CD4-positive, alpha-beta T cell treated with Interleukin-17A for 1 hour (primary cell): ENCODE measurements at regions not wholly inside any gene's neighbourhood (a gene's known extent, or its start where the extent isn't known, plus 50 kb on each side); places are given as distances from the start of the nearest gene placed in this dataset.

Experiments used
- DNase-seq: peaks from one replicate; pipeline ENCODE4 v3.0.0-alpha.2; 2020

DNA sequence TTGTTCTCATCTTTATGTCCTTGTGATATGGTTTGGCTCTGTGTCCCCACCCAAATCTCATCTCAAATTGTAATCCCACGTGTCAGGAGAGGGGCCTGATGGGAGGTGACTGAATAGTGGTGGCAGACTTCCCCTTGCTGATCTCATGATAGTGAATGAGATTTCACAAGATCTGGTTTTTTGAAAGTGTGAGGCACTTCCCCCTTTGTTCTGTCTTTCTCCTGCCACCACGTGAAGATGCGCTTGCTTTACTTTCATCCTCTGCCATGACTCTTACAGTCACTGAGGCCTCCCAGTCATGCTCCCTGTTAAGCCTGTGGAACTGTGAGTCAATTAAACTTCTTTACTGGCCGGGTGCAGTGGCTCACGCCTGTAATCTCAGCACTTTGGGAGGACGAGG, 161.0 kb downstream of the HERPUD2 start:
- DNase-seq = no peak

DNA sequence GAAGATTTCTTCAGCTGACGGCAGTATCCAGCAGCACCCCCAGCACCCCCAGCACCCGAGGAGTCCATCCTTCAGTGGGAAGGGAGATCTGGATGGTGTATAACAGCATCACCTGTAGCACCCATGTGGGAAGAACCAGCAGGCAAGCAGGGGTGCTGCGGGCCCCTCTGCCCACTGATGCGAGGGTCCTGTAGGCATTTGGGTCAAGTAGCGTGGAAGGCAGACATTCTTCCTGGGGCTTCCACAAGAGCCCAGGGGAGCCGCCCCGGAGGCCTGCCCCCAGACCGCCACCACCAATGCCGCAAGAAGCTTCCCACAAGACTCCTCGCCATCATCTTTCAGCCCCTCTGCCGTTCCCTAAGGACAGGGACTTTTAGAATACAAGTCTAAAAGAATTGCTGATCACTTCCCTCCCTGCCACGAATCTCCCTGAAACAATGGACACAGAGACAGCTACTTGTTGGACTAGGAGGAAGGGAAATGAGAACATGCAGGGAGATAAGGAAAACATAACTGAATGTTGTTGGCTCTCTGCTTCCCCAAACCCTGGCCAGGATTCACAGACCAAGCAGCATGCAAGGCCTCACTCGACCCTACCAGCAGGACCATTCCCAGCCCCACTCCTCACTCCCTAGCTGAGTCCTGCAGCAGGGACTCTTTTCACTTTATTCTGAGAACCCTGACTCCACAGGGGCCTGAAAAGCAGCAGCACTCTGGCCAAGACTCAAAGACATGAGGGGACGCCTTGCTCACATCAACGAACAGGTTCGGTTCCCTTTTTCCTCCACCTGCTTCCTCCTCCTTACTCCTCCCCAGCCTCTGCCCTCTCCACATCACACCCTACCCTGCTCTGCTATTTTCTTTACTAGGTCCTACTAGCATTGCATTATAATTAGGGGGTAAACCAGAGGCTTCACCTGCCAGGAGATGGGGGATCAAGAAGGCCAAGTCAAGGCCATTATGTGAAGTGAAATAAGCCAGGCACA, 164.5 kb downstream of the HERPUD2 start:
- DNase-seq = no peak

DNA sequence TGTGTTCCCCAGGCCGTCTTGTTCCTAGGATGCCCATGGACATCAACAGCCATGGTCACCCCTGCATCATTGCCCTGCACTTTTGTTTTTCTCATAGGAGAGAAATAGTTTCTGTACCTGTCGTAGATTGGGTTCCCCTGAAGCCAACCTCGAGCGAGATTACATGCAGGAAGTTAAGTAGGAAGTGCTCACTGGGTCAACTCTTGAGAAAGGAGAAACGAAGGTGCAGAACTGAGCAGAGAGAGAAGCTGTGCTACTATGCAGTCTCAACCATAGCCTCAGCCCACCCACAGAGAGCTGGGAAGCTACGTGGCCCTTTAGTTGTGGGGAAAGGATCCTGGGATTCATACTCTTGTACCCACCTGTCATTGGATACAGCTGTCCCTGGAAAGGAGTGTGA, 165.2 kb downstream of the HERPUD2 start:
- DNase-seq = no peak

GRCh38 chr7:35528381-35528977, 166.5 kb downstream of the HERPUD2 start:
- no peak for DNase-seq

DNA sequence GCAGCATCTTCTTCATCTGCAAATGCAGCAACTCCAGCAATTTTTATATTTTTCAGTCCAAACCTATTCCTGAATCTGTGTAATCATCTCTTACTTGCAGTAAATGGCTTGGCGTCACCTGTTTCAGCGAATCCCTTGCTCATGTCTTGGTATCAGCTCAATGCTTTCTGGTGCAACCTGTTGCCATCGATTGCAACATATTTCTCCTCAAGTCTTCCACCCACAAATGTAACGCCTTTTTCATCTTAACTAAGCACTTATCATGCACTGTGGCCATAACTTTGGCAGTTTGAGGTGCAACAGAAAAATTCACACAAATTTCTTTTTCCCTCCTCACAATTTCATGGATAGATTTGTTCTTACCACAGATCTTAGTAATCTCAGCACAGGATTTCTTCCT, 168.3 kb downstream of the HERPUD2 start:
- no peak for DNase-seq

- no peak for DNase-seq
Observed at GRCh38 chr7:35524112-35524804, 170.7 kb downstream of the HERPUD2 start.

DNA sequence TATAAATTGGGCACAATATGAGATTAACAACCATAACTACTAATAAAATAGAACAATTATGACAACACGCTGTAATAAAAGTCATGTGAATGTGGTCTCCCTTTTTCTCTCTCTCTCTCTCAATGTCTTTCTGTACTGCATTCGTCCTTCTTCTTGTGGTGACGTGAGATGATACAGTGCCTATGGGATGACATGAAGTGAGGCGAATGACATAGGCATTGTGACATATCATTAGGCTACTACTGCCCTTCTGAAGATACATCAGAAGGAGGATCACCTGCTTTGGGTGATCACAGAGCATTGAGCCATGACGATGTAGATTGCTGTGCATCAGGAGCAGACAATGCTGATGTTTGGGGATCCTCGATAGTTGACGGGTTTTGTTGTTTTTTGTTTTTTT, 171.6 kb downstream of the HERPUD2 start:
- DNase-seq = no peak

DNA sequence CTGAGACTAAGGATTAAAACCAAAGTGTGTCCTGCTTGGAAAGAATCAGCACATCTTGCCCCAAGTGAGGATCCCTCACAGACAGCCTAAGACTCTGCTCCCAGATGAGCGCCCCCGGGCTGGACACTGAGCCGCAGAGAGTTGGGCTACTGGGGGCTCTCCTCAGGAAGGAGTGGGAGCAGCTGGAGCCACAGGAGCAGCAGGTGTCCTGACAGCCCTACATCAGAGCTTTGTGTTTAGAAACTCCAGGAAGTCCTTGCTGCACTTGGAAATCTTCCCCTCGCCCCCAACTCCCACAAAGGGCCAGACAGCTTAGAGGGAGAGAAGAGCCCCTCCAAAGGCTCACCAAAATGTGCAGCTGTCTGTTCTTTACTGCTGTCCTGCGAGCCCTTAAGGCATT, 172.2 kb downstream of the HERPUD2 start:
- no peak for DNase-seq

GRCh38 chr7:35521941-35522340, 173.0 kb downstream of the HERPUD2 start:
- DNase-seq = no peak

DNA sequence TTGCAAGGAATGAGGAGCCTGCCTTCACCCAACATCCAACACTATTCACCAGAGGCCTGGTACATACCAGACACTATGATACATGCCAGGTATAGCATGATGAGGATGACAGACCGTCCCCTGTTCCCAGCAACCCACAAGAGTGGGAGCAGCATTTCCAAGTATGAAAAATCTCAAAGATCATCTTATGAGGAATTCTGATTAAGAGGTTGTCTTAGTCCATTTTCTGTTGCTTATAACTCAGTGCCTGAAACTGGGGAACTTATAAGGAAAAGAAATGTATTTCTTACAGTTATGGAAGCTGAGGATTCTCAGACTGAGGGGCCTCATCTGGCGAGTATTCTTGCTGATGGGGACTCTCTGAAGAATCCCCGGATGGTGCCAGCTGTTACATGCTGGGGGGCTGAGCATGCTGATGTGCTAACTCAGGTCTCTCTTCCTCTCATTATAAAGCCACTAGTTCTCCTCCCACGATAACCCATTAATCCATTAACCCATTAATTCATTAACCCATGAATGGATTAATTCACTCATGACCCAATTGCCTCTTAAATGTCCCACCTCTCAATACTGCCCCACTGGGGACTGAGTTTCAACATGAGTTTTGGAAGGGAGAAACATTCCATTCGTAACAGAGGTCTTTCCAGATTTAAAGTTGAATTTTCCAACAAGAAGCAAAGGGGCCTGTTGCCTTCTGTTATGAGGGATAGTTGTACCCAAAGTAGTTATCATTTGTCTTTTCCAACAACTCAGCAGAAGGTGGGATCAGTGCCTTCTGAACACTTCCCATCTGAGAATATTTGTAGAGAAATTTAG, 173.9 kb downstream of the HERPUD2 start:
- DNase-seq = no peak

DNA sequence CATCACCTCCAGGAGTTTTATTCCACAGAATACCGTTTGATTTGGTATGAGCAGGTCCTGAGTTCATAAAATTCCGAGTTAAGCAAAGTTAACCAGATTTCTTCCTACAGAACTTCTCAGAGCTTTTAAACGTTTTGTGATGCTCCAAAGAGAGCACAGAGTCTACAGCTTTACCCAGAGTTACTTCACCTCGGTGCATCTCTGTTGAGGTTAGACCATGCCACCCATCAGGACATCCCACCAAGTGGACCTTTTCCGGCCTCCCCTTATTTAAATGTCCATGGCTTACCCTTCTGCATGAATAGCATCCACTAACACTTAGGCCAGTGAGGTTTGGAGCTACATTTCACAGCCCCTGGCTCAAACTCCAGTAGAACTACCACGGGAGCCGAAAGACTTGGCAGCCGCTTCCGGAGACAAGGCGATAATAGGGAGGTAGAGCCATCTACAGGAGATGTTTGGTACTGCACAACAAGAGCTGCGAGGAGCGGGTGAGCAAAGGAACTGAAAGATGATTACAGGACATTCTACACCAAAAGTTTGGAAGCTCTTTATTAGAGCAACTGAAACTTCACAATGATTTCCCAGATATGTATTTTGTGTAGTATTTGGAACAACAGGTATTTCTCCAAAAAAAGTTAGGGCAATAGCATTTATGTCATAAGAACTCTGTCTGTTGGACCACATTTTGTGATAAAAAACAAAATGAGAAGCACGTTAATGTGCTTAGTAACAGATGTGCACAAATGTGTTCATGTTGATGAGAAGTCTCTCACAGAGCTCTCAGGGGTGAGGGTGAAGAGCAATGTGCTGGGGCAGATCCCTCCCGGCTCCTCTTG, 174.7 kb downstream of the HERPUD2 start:
- peak; percentile 61 for DNase-seq

- DNase-seq = no peak
Observed at GRCh38 chr7:35518767-35519166, 176.2 kb downstream of the HERPUD2 start.

DNA sequence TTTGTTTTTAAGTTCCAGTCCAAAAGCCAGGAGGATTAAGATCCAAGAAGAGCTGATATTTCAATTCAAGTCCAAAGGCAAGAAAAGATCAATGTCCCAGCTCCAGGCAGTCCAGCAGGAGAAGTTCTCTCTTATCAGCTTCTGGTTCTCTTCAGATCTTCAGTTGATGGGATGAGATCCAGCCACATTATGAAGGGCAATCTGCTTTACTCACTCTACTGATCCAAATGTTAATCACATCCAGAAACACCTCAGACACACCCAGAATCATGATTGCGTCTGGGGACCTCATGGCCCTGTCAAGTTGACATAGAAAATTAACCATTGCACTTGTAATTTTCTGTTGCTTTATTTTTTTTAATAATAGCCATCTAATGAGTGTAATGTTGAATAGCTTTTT, 178.4 kb downstream of the HERPUD2 start:
- DNase-seq = no peak

GRCh38 chr7:35513828-35514227, 181.1 kb downstream of the HERPUD2 start:
- DNase-seq = no peak

DNA sequence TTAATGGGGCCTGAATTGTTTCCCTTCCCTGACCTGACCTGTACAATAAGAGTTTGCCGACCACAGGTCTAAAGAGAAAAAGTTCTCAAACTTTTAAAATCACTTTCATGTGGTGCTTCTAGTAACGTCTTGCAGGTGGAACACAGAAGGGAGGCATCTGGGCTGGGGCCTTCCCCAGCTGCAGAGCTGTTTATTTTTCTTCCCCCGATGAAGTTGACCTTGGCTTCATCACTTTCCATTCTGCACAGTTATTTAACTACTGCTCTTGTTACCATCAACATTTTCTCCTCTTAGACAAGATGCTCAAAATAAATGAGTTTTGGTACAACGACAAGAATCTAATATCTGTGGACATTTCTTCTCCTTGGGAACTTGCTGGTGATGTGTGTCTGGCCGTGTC, 181.7 kb downstream of the HERPUD2 start:
- DNase-seq = no peak

DNA sequence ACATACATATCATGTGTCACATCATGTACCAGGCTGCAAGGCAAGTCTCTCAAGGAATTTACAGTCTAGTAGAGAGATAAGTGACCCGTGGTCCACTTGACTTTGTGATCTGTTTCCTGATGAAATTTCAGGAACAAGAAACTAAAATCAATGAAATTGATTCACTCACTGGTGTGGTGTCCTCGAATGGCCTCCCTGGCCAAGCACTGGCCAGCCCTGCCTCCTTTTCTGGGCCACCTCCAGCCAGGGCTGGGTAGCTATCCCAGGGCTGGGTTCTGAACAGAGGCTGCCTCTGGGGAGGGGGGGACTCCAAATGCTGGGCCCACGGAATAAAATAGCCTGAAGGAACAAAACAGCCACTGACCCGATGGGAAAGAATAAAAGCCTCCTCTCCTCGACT, 182.2 kb downstream of the HERPUD2 start:
- DNase-seq = no peak

- no peak for DNase-seq
Observed at GRCh38 chr7:35508623-35509400, 186.1 kb downstream of the HERPUD2 start.

GRCh38 chr7:35505066-35505465, 189.9 kb downstream of the HERPUD2 start:
- no peak for DNase-seq

DNA sequence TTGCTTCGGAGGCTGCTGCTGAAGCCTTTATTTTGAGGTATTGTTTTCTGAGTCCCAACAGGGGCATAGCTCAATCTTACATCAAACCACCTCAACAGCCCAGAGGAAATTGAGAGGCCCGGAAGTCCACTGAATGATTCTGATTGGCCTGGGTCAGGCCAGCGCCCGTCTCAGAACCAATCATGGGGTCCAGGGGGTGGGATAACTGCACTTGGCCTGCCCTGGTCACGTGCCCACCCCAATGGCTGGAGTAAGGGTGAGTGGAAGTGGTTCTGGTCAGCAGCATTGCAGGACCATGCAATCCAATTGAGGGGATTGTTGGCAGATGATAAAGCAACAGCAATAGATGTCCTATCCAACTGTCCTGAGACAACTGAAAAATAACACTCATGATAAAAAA, 190.6 kb downstream of the HERPUD2 start:
- no peak for DNase-seq

DNA sequence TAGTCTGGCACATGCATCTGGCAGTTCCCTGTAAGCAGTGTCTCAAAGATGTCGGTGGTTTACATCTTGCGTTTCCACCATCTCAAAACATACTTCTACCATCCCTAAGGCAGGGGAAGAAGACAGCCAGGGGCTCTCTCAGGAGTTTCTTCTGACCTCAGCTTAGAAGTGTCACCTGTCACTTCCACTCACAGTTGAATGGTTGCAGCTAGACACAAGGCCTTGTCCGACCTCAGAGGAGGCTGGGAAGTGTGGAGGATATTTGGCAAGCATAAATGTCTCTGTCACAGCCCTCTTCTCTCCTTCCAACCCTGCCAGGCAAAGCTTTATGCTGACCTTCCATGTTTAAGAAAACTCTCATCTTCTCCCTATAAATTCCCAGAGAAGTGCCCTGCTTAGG, 193.3 kb downstream of the HERPUD2 start:
- no peak for DNase-seq

DNA sequence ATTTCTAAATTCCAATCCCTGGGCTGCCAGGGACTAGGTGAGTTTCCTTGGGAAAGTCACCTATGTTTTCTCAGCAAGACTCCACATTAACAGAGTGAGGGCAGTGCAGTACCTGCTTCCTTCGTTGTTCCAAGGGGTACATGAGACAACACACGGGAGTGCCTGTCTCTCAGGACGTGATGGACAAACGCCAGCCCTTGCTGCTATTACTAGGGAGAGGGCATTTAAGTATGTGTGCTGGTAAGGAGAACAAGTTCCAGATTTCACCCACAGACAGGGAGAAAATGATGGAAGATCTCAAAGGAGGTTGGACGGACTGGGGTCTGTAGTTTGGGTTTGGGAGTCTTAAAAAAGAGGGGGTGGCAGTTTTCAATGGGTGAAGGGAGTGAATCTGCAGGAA, 195.7 kb downstream of the HERPUD2 start:
- DNase-seq = no peak
